BE2C (cell line): ENCODE measurements at regions not wholly inside any gene's neighbourhood (a gene's known extent, or its start where the extent isn't known, plus 50 kb on each side); places are given as distances from the start of the nearest gene placed in this dataset.

Source experiments
- DNase-seq: peaks from one replicate; pipeline ENCODE4 v3.0.0-alpha.2; 2020
- H3K27me3 ChIP-seq: fragments of 250-450 bp; sonication (Bioruptor Pico); 2 replicates; pipeline ENCODE4 v1.5.1; 2020; ENCODE audit warnings: mild to moderate bottlenecking
- H3K36me3 ChIP-seq: fragments of 250-450 bp; sonication (Bioruptor Pico); 2 replicates; pipeline ENCODE4 v1.5.1; 2020; ENCODE audit warnings: mild to moderate bottlenecking
- H3K4me1 ChIP-seq: fragments of 250-450 bp; sonication (Bioruptor Pico); 2 replicates; pipeline ENCODE4 v1.5.1; 2020
- H3K4me3 ChIP-seq: 2 replicates; pipeline ENCODE4 v1.5.1; 2011; ENCODE audit warnings: low read depth, low read length
- H3K9me3 ChIP-seq: fragments of 250-450 bp; sonication (Bioruptor Pico); 2 replicates; pipeline ENCODE4 v1.5.1; 2020
- TF ChIP-seq, protein P1 (sequence below): IDR thresholded peaks from 2 replicates; pipeline ENCODE4 v1.5.1; 2012; ENCODE audit warnings: mild to moderate bottlenecking, low read depth, low read length

- DNase-seq = no peak
- TF ChIP-seq, protein P1, sequence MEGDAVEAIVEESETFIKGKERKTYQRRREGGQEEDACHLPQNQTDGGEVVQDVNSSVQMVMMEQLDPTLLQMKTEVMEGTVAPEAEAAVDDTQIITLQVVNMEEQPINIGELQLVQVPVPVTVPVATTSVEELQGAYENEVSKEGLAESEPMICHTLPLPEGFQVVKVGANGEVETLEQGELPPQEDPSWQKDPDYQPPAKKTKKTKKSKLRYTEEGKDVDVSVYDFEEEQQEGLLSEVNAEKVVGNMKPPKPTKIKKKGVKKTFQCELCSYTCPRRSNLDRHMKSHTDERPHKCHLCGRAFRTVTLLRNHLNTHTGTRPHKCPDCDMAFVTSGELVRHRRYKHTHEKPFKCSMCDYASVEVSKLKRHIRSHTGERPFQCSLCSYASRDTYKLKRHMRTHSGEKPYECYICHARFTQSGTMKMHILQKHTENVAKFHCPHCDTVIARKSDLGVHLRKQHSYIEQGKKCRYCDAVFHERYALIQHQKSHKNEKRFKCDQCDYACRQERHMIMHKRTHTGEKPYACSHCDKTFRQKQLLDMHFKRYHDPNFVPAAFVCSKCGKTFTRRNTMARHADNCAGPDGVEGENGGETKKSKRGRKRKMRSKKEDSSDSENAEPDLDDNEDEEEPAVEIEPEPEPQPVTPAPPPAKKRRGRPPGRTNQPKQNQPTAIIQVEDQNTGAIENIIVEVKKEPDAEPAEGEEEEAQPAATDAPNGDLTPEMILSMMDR = no peak
- H3K27me3 ChIP-seq = no peaks in the 10 kb centered on the region
Observed at GRCh38 chr1:189596197-189596596, 881.5 kb downstream of the BRINP3 start.

GRCh38 chr1:189597083-189597482 is 880.6 kb downstream of the BRINP3 start:
- DNase-seq = no peak

More at GRCh38 chr1:189596197-189596596, 881.5 kb downstream of the BRINP3 start:
- H3K9me3 ChIP-seq = no peaks in the 10 kb centered on the region
- no peaks in the 10 kb centered on the region for H3K36me3 ChIP-seq
- no peaks in the 10 kb centered on the region for H3K4me1 ChIP-seq
- H3K4me3 ChIP-seq = no peak overlapping the region

GRCh38 chr1:189605226-189605625 is 872.4 kb downstream of the BRINP3 start:
- TF ChIP-seq, protein P1 = no peak
- no peak for DNase-seq
- no peaks in the 10 kb centered on the region for H3K27me3 ChIP-seq
- H3K36me3 ChIP-seq = no peaks in the 10 kb centered on the region
- no peaks in the 10 kb centered on the region for H3K9me3 ChIP-seq
- no peak overlapping the region for H3K4me3 ChIP-seq
- H3K4me1 ChIP-seq = no peaks in the 10 kb centered on the region

More at GRCh38 chr1:189597083-189597482, 880.6 kb downstream of the BRINP3 start:
- TF ChIP-seq, protein P1 = no peak
- Histone ChIP-seq H3K4me1 (no peaks in the 10 kb centered on the region), H3K27me3 (no peaks in the 10 kb centered on the region), H3K4me3 (no peak overlapping the region), H3K9me3 (no peaks in the 10 kb centered on the region), H3K36me3 (no peaks in the 10 kb centered on the region)

DNA sequence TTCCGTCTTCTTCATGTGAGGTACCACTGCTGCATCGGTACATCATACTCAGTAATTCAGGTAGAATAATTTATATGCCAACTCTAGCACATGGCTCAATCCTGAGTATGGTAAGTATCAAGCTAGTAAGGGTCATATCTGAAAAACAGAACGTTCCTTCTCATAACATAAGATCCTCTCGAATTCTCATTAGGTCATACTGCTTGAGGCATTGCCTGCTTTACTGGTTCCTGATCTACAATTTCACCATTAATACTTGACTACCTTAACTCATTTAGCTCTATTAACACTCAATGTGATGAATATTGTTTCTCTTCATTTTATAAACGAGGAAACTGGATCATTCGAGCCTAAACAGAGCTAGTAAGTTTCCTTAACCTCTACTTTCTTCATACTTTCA is 871.6 kb downstream of the BRINP3 start:
- H3K4me3 ChIP-seq = no peak overlapping the region
- no peaks in the 10 kb centered on the region for H3K27me3 ChIP-seq
- TF ChIP-seq, protein P1 = no peak
- H3K9me3 ChIP-seq = no peaks in the 10 kb centered on the region
- DNase-seq = no peak
- no peaks in the 10 kb centered on the region for H3K36me3 ChIP-seq
- no peaks in the 10 kb centered on the region for H3K4me1 ChIP-seq

- TF ChIP-seq, protein P1 = no peak
- Histone ChIP-seq H3K4me1 (no peaks in the 10 kb centered on the region), H3K36me3 (no peaks in the 10 kb centered on the region), H3K4me3 (no peak overlapping the region), H3K27me3 (no peaks in the 10 kb centered on the region), H3K9me3 (no peaks in the 10 kb centered on the region)
- no peak for DNase-seq
Observed at GRCh38 chr1:189606795-189607476, 870.7 kb downstream of the BRINP3 start.

- no peaks in the 10 kb centered on the region for H3K36me3 ChIP-seq
- TF ChIP-seq, protein P1 = no peak
- no peak overlapping the region for H3K4me3 ChIP-seq
- no peaks in the 10 kb centered on the region for H3K27me3 ChIP-seq
- H3K9me3 ChIP-seq = no peaks in the 10 kb centered on the region
- H3K4me1 ChIP-seq = no peaks in the 10 kb centered on the region
- no peak for DNase-seq
Observed at GRCh38 chr1:189607477-189608096, 870.1 kb downstream of the BRINP3 start.
